PFSK-1 (cell line): ENCODE measurements at regions not wholly inside any gene's neighbourhood (a gene's known extent, or its start where the extent isn't known, plus 50 kb on each side); places are given as distances from the start of the nearest gene placed in this dataset.

Source experiments
- FOXP2 ChIP-seq: optimal IDR thresholded peaks from 2 replicates; pipeline ENCODE3; 2011; ENCODE audit warnings: borderline replicate concordance, control low read depth, inconsistent platforms; ENCODE audit not compliant: insufficient read depth; ENCODE audit errors: extremely low read length, extremely low read depth
- POLR2AphosphoS5 ChIP-seq: IDR thresholded peaks from 2 replicates; pipeline ENCODE4 v1.6.1; 2012; ENCODE audit warnings: low read depth, mild to moderate bottlenecking, control low read depth, low read length, moderate library complexity
- REST ChIP-seq, 2 experiments: IDR thresholded peaks; 2 replicates each; pipeline versions ENCODE4 v1.6.1 to v1.8.0; 2011 to 2012; ENCODE audit warnings: low read depth in 2 of 2, low read length in 2 of 2, control low read depth in 1 of 2, inconsistent platforms in 1 of 2, mild to moderate bottlenecking in 1 of 2, moderate library complexity in 1 of 2; ENCODE audit not compliant: insufficient read depth in 1 of 2
- SIN3A ChIP-seq: IDR thresholded peaks from 2 replicates; pipeline ENCODE4 v1.6.1; 2012; ENCODE audit warnings: mild to moderate bottlenecking, low read length, moderate library complexity, borderline replicate concordance; ENCODE audit not compliant: insufficient read depth
- TAF1 ChIP-seq: IDR thresholded peaks from 2 replicates; pipeline ENCODE4 v1.6.1; 2012; ENCODE audit warnings: low read length, control low read depth, borderline replicate concordance; ENCODE audit not compliant: insufficient read depth

GRCh38 chrX:40150503-40150902 is 52.7 kb upstream of the BCOR start:
- TF ChIP-seq TAF1: no peak
- TF ChIP-seq SIN3A: no peak
- no peak for TF ChIP-seq POLR2AphosphoS5
- no peak for TF ChIP-seq REST (IDR thresholded peaks at IDR 0.05; ENCODE audit: insufficient read depth in 1 of 2, low read depth in 2 of 2, low read length in 2 of 2)
- TF ChIP-seq FOXP2: no peak

DNA sequence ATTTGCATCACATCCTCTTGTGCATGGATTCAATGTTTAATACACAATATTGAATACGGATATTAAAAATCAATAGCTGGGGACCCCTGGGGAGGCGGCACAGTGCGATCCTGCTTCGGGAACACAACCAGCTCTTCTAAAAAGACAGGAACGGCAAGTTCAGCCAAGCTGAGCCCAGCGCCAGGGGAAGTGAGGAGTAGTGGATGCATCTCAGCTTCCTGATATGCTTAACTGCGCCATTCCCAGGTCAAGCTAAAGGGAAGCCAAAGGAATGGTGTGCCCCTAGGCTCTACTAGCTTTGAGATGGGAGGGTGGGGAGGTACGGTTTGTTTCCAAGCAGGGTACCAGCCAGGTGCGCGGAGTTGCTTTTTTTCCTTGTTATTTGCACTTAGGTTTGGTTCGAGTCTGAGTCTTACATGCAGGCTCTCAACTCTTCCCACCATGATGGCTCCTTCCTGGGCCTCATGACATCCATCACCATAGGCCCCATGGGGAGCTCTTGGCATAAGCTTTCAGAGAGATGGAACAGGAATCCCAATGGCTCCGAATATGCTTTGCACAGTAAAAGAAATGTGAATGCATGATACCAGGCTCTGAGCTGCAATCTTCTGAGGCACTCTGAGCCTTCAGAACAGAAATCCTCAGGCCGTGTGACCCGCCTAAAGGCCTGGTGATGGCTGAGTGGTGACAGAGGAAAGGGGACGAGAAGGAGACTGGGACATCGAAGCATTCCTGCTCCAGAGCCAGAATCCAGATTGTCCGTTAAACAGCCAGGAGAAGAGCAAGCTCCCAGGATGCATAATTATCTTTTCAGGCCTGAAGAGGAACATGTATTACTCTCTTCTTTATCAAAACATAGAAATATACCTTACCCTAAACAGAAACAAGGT is 51.8 kb upstream of the BCOR start:
- no peak for TF ChIP-seq REST (IDR thresholded peaks at IDR 0.05; ENCODE audit: insufficient read depth in 1 of 2, low read depth in 2 of 2, low read length in 2 of 2)
- no peak for TF ChIP-seq TAF1
- TF ChIP-seq SIN3A: no peak
- TF ChIP-seq POLR2AphosphoS5: no peak
- no peak for TF ChIP-seq FOXP2

- TF ChIP-seq REST (IDR thresholded peaks at IDR 0.05; ENCODE audit: insufficient read depth in 1 of 2, low read depth in 2 of 2, low read length in 2 of 2) (no peak), TAF1 (no peak), FOXP2 (no peak), POLR2AphosphoS5 (no peak), SIN3A (no peak)
Observed at GRCh38 chrX:40148385-40149285, 50.9 kb upstream of the BCOR start.

DNA sequence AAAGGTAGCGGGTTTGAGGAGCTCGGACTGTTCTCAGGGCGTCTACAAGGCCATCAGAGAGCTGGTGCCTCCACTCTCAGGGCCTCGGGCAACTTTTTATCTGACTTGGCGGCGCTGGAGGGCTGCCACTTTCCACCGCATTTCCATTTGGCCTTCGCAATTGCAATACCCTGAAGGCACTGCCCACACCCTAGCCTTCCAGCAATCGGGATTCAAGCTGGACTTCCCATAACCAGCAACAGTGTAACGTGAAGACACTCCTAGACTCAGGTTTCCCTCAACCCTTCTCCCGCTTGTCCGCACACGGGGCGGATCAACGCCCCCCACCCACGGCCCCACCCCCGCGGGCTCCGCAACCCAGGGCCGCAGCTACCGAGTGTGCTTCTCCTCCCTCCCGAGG is 50.2 kb upstream of the BCOR start:
- TF ChIP-seq FOXP2 (no peak), REST (IDR thresholded peaks at IDR 0.05; ENCODE audit: insufficient read depth in 1 of 2, low read depth in 2 of 2, low read length in 2 of 2) (no peak), TAF1 (no peak)
